HFFc6 (cell line): ENCODE measurements at regions not wholly inside any gene's neighbourhood (a gene's known extent, or its start where the extent isn't known, plus 50 kb on each side); places are given as distances from the start of the nearest gene placed in this dataset.

Experiments used
- DNase-seq: peaks from one replicate; pipeline ENCODE4 v3.0.0-alpha.2; 2018
- H3K27ac Mint-ChIP-seq: 2 replicates; pipeline ENCODE4 v1.8.0; 2020; ENCODE audit warnings: mild to moderate bottlenecking, mixed read lengths
- H3K27me3 Mint-ChIP-seq: 2 replicates; pipeline ENCODE4 v1.8.0; 2021; ENCODE audit warnings: mild to moderate bottlenecking, moderate library complexity, mixed read lengths; ENCODE audit not compliant: insufficient read depth
- H3K36me3 Mint-ChIP-seq: 2 replicates; pipeline ENCODE4 v1.8.0; 2021; ENCODE audit warnings: low read depth, mixed read lengths
- H3K4me1 Mint-ChIP-seq: 2 replicates; pipeline ENCODE4 v1.8.0; 2020; ENCODE audit warnings: low read depth, mixed read lengths
- H3K4me3 Mint-ChIP-seq: 2 replicates; pipeline ENCODE4 v1.8.0; 2020; ENCODE audit warnings: mild to moderate bottlenecking, moderate library complexity, mixed read lengths
- H3K9me3 Mint-ChIP-seq: 2 replicates; pipeline ENCODE4 v1.8.0; 2020; ENCODE audit warnings: mild to moderate bottlenecking, mixed read lengths
- TF ChIP-seq, protein P1 (sequence below): fragments of 200-600 bp; sonication (generic); IDR thresholded peaks from 2 replicates; pipeline ENCODE4 v1.5.0; 2021; ENCODE audit warnings: antibody characterized with exemption, mild to moderate bottlenecking

DNA sequence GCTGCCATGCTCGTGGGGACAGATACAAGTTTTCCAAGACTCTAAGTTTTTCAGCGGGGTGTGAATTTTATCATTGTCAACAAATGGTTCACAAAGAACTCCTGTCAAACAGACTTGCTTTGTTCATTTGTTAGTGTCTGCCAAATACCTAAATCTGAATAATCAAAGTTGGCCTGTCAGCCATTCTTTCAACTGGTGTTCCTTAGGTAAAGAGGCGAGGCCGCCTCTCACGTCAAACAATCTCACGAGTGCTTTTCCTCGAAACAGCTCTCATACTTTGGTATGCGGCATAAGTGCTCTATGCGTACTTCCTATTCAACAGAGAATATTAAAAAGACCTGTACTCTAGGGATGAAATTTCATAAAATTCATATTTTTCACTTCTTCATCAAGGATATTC, 51.4 kb upstream of the KANK4 start:
- Mint-ChIP-seq H3K36me3 (no peaks in the 10 kb centered on the region), H3K4me1 (no peaks in the 10 kb centered on the region), H3K27ac (no peak overlapping the region), H3K4me3 (no peak overlapping the region), H3K27me3 (no peaks in the 10 kb centered on the region; the same call in 1 of the 2 replicates), H3K9me3 (no peaks in the 10 kb centered on the region; the same call in 1 of the 2 replicates)
- TF ChIP-seq, protein P1, sequence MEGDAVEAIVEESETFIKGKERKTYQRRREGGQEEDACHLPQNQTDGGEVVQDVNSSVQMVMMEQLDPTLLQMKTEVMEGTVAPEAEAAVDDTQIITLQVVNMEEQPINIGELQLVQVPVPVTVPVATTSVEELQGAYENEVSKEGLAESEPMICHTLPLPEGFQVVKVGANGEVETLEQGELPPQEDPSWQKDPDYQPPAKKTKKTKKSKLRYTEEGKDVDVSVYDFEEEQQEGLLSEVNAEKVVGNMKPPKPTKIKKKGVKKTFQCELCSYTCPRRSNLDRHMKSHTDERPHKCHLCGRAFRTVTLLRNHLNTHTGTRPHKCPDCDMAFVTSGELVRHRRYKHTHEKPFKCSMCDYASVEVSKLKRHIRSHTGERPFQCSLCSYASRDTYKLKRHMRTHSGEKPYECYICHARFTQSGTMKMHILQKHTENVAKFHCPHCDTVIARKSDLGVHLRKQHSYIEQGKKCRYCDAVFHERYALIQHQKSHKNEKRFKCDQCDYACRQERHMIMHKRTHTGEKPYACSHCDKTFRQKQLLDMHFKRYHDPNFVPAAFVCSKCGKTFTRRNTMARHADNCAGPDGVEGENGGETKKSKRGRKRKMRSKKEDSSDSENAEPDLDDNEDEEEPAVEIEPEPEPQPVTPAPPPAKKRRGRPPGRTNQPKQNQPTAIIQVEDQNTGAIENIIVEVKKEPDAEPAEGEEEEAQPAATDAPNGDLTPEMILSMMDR = no peak
- no peak for DNase-seq

DNA sequence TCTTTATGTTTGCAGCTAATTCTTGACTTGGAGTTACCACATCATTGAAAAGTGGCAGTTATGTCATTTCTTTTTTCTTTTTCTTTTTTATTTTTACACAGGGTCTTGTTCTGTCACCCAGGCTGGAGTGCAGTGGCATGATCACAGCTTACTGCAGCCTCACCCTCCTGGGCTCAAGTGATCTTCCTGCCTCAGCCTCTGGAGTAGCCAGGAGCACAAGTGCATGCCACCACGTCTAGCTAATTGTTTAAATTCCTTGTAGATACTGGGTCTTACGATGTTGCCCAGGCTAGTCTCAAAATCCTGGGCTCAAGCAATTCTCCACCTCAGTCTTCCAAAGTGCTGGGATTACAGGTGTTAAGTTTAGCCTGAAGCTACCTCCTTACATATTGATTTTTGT, 52.1 kb upstream of the KANK4 start:
- no peaks in the 10 kb centered on the region for H3K4me1 Mint-ChIP-seq
- no peak overlapping the region for H3K4me3 Mint-ChIP-seq
- peaks cover 1% of the 10 kb centered on the region; the same call in 1 of the 2 replicates for H3K9me3 Mint-ChIP-seq
- no peaks in the 10 kb centered on the region for H3K36me3 Mint-ChIP-seq
- TF ChIP-seq, protein P1 = no peak
- H3K27ac Mint-ChIP-seq = no peak overlapping the region
- no peaks in the 10 kb centered on the region; the same call in 1 of the 2 replicates for H3K27me3 Mint-ChIP-seq
- no peak for DNase-seq

DNA sequence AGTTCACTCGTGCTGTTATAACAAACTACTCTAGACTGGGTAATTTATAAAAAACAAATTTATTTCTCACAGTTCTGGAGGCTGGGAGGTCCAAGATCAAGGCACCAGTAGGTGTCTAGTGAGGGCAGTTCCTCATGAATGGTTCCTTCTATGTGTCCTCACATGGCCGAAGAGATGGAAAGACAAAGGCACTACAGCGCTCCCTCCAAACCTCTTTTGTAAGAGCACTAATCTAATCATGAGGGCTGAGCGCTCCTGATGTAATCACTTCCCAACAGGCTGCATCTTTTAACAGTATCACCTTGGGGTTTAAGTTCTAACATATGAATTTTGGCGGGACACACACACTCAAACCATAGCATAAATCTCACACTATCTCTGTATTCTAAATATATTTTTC, 54.0 kb upstream of the KANK4 start:
- Mint-ChIP-seq H3K4me1 (no peaks in the 10 kb centered on the region), H3K36me3 (no peaks in the 10 kb centered on the region), H3K9me3 (peaks cover 16% of the 10 kb centered on the region), H3K27me3 (peaks cover 4% of the 10 kb centered on the region; the same call in 1 of the 2 replicates), H3K27ac (no peak overlapping the region), H3K4me3 (no peak overlapping the region)
- no peak for DNase-seq
- TF ChIP-seq, protein P1 = no peak

DNA sequence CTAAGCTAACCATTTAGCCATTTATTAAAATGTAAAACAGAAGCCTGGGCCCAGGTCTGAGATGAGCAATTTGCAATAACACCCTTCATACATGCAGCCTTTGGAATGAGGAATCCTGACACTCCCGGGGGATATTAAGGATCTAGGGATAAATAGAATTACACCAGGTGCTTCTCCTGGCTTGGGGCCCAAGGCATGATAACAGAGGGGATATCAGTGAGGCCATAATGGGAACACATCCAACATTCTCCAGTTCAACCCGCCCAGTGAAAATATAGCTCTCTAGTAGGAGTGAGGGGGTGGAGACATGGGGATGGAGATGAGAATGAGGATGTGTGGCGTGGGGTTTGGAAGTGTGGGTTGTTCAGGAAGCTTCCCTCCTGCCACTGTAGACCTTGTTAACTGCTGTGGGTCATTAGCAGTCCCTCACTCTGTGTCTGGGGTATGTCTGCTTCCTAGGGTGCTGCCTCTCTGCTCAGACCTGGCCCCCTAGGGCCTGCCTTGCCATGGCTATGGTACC, 57.9 kb upstream of the KANK4 start:
- Mint-ChIP-seq H3K9me3 (peaks cover 19% of the 10 kb centered on the region), H3K27ac (no peak overlapping the region), H3K27me3 (peaks cover 4% of the 10 kb centered on the region; the same call in 1 of the 2 replicates), H3K4me1 (no peaks in the 10 kb centered on the region), H3K36me3 (no peaks in the 10 kb centered on the region), H3K4me3 (no peak overlapping the region)
- TF ChIP-seq, protein P1 = no peak
- DNase-seq = no peak

DNA sequence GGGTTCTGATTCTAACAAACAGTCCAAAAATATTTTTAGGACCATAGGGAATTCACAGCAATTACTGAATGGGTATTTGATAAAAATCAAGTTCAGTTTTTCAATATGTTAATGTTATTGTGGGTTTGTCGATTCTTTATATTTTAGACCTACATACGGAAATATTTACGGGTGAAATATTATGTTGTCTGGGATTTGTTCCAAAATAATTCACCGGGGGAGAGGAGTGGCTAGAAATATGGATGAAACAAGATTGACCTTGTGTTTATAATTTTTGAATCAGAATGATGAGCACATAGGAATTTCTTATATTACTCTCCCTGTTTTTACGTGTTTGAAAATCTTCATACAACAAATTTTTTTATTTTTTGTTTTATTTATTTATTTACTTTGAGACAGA, 56.7 kb upstream of the USP1 start:
- Mint-ChIP-seq H3K27me3 (peaks cover 4% of the 10 kb centered on the region), H3K27ac (no peak overlapping the region), H3K4me3 (no peak overlapping the region), H3K9me3 (peaks cover 19% of the 10 kb centered on the region), H3K4me1 (no peaks in the 10 kb centered on the region), H3K36me3 (no peaks in the 10 kb centered on the region)
- TF ChIP-seq, protein P1 = no peak
- DNase-seq = no peak
